Panc1 (cell line): ENCODE measurements at regions not wholly inside any gene's neighbourhood (a gene's known extent, or its start where the extent isn't known, plus 50 kb on each side); places are given as distances from the start of the nearest gene placed in this dataset.

Experiments
- ATAC-seq: fragments of 200-7000 bp; cut with Tn5 transposase; 2 replicates; pipeline ENCODE4 v1.9.1; 2020; ENCODE audit warnings: mild to moderate bottlenecking, moderate library complexity
- BruUV-seq: library from RNA; stranded (reverse); fragments of 400-500 nt; replicated peaks from 2 replicates; lab custom pipeline; 2021; lab: Mats Ljungman, UMichigan
- CTCF ChIA-PET: fragments of 300-600 bp; sonication (Branson Sonifier 250); formaldehyde crosslinking; loops from one replicate; lab custom pipeline; 2022; ENCODE audit warnings: antibody characterized with exemption; lab: Charles Lee
- POLR2A ChIA-PET: fragments of 300-600 bp; sonication (Branson Sonifier 250); formaldehyde crosslinking; loops from one replicate; lab custom pipeline; 2022; ENCODE audit warnings: antibody characterized with exemption; lab: Charles Lee
- DNase-seq: peaks from one replicate; pipeline ENCODE4 v3.0.0-alpha.2; 2010; ENCODE audit warnings: low read depth, low spot score
- H3K27ac ChIP-seq: 2 replicates; pipeline ENCODE4 v1.5.1; 2011; ENCODE audit warnings: mild to moderate bottlenecking, low read length, inconsistent platforms
- H3K27me3 ChIP-seq: fragments of 200-500 bp; sonication (Bioruptor generic); 2 replicates; pipeline ENCODE4 v1.6.0; 2014; ENCODE audit warnings: low read length, inconsistent platforms; ENCODE audit not compliant: control insufficient read depth, insufficient read depth
- H3K36me3 ChIP-seq: fragments of 200-500 bp; sonication (Bioruptor generic); 2 replicates; pipeline ENCODE4 v1.5.1; 2014; ENCODE audit warnings: inconsistent platforms, mild to moderate bottlenecking, low read length, moderate library complexity; ENCODE audit not compliant: control insufficient read depth, insufficient read depth
- H3K4me1 ChIP-seq: 2 replicates; pipeline ENCODE4 v1.5.1; 2011; ENCODE audit warnings: inconsistent platforms, mild to moderate bottlenecking, low read length, moderate library complexity; ENCODE audit not compliant: control insufficient read depth, insufficient read depth
- H3K4me3 ChIP-seq, 2 experiments: 2 replicates each; pipeline ENCODE4 v1.5.1; 2011 to 2012; ENCODE audit warnings: low read depth in 2 of 2, low read length in 2 of 2, mild to moderate bottlenecking in 2 of 2, inconsistent platforms in 1 of 2, moderate library complexity in 1 of 2
- H3K9me3 ChIP-seq: fragments of 200-500 bp; sonication (Bioruptor generic); 2 replicates; pipeline ENCODE4 v1.5.1; 2014; ENCODE audit warnings: low read depth, mild to moderate bottlenecking, inconsistent platforms, low read length, moderate library complexity; ENCODE audit not compliant: control insufficient read depth, insufficient read depth
- CTCF ChIP-seq: fragments of 450-650 bp; IDR thresholded peaks from 2 replicates; pipeline ENCODE4 v1.5.1; 2017; ENCODE audit warnings: mild to moderate bottlenecking
- POLR2AphosphoS5 ChIP-seq: IDR thresholded peaks from 2 replicates; pipeline ENCODE4 v1.6.1; 2012; ENCODE audit warnings: mild to moderate bottlenecking, low read depth, low read length, moderate library complexity
- SIN3A ChIP-seq: IDR thresholded peaks from 2 replicates; pipeline ENCODE4 v1.6.1; 2012; ENCODE audit warnings: low read depth, mild to moderate bottlenecking, low read length, moderate library complexity, borderline replicate concordance; ENCODE audit not compliant: insufficient read depth
- TCF7L2 ChIP-seq: IDR thresholded peaks from 2 replicates; pipeline ENCODE4 v1.6.1; 2011; ENCODE audit warnings: mild to moderate bottlenecking, low read depth, low read length, inconsistent platforms
- in situ Hi-C: cut with HindIII; loops from 2 replicates; pipeline ENCODE4 v1.10.0; 2016; ENCODE audit warnings: low sequenced_read_pairs, low pct_unique_long_range_greater_than_20kb
- intact Hi-C: fragments of 100-400 bp; cut with micrococcal nuclease; formaldehyde crosslinking; loops from one replicate; pipeline ENCODE4 v1.10.0; 2022; ENCODE audit not compliant: unreplicated experiment
- TF ChIP-seq, protein P1 (sequence below), 2 experiments: IDR thresholded peaks; 2 replicates each; pipeline ENCODE4 v1.6.1; 2011 to 2012; ENCODE audit warnings: low read depth in 2 of 2, control low read depth in 1 of 2, low read length in 1 of 2, mild to moderate bottlenecking in 1 of 2, moderate library complexity in 1 of 2; ENCODE audit not compliant: insufficient read depth in 1 of 2

DNA sequence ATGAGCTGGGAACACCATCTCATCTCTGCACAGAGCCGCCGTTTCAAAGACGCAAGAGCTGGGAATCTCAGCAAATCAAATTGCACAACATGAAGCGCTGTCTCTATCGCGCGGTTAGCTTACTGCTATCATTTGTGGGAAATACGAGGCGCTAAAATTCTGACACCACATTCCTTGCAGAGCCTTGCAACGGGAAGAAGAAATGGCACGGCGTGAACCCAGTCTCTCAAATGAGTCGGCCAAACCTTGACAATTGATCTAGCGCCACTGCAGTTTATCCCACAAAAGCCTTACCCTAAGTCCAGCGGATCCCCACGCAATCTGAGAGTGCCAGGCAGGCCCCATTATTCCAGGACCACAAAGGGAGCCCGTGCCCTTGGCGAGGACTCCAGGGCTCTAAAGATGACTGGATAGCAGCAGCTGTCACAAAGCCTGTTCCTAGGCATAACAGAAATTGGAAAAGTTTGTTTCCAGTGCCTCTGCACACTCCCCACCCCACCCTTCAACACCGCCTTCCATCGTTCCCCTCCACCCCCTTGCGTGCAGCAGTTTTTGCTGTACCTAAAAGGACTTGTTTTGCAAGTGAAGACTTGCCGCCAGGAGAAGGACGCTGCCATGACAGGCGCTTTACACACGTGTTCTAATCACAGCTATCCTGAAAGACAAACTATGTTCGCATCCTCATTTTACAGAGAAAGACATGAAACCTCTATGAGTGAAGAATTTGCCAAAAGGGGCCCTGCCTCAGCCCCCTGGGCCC, 252.4 kb downstream of the EIPR1 start:
- DNase-seq, result no peak
- H3K9me3 ChIP-seq, result no peaks in the 10 kb centered on the region
- BruUV-seq, result no TSS peak
- H3K27me3 ChIP-seq, result no peaks in the 10 kb centered on the region
- no peaks in the 10 kb centered on the region; the same call in 1 of the 2 replicates for H3K4me1 ChIP-seq
- ChIA-PET POLR2A (no interaction called here), CTCF (no interaction called here)
- TF ChIP-seq TCF7L2 (no peak), CTCF (no peak), SIN3A (no peak), POLR2AphosphoS5 (no peak)
- TF ChIP-seq, protein P1, sequence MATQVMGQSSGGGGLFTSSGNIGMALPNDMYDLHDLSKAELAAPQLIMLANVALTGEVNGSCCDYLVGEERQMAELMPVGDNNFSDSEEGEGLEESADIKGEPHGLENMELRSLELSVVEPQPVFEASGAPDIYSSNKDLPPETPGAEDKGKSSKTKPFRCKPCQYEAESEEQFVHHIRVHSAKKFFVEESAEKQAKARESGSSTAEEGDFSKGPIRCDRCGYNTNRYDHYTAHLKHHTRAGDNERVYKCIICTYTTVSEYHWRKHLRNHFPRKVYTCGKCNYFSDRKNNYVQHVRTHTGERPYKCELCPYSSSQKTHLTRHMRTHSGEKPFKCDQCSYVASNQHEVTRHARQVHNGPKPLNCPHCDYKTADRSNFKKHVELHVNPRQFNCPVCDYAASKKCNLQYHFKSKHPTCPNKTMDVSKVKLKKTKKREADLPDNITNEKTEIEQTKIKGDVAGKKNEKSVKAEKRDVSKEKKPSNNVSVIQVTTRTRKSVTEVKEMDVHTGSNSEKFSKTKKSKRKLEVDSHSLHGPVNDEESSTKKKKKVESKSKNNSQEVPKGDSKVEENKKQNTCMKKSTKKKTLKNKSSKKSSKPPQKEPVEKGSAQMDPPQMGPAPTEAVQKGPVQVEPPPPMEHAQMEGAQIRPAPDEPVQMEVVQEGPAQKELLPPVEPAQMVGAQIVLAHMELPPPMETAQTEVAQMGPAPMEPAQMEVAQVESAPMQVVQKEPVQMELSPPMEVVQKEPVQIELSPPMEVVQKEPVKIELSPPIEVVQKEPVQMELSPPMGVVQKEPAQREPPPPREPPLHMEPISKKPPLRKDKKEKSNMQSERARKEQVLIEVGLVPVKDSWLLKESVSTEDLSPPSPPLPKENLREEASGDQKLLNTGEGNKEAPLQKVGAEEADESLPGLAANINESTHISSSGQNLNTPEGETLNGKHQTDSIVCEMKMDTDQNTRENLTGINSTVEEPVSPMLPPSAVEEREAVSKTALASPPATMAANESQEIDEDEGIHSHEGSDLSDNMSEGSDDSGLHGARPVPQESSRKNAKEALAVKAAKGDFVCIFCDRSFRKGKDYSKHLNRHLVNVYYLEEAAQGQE (IDR thresholded peaks at IDR 0.05; ENCODE audit: insufficient read depth in 1 of 2, low read depth in 2 of 2, low read length in 1 of 2), result no peak
- no peak for ATAC-seq
- H3K36me3 ChIP-seq, result no peaks in the 10 kb centered on the region
- intact Hi-C loops, result no loop called here
- in situ Hi-C loops, result no loop called here
- H3K4me3 ChIP-seq, result no peak overlapping the region
- H3K27ac ChIP-seq, result no peak overlapping the region

GRCh38 chr2:3122525-3122924, 255.1 kb downstream of the EIPR1 start:
- Histone ChIP-seq H3K4me3 (no peak overlapping the region), H3K9me3 (no peaks in the 10 kb centered on the region), H3K4me1 (no peaks in the 10 kb centered on the region; the same call in 1 of the 2 replicates), H3K36me3 (no peaks in the 10 kb centered on the region), H3K27me3 (no peaks in the 10 kb centered on the region), H3K27ac (no peak overlapping the region)
- ATAC-seq (no peak), DNase-seq (no peak)
- intact Hi-C loops (no loop called here), in situ Hi-C loops (no loop called here)
- ChIA-PET CTCF (no interaction called here), POLR2A (no interaction called here)
- no peak for TF ChIP-seq CTCF
- BruUV-seq, result no TSS peak
